ENCODE measurements at regions not wholly inside any gene's neighbourhood (a gene's known extent, or its start where the extent isn't known, plus 50 kb on each side); places are given as distances from the start of the nearest gene placed in this dataset.
A peak's percentile ranks its signal among the peaks of the same experiment; 100 is the strongest.

DNA sequence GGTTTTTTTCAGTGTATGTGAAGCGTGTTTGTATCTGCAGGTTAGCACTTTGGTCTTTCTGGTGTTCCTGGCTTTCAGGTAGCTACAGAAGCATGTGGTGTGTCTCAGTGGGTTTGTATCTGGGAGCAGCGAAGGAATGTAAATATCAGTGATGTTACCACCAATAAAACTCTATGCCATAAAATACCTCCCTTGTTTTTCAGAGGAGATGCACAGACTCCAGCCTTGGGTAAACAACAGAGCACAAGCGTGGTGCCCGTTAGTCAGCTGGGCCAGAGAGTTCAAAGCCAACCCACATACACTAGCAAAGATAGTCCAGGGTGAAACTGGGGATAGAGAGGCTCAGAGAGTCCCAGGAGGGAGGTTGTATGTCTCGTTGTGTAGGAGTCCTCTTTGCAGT, 393.8 kb downstream of the SMOC2 start:
- no peak overlapping the region; a peak in 2 of 22 replicates for H3K4me2 ChIP-seq
- no peak overlapping the region for H3K9ac ChIP-seq
- H3K4me1 ChIP-seq, result peaks cover 0 to 34% (median 25%) of the 10 kb centered on the region in 10 experiments; a peak in 14 of 20 replicates
- H3K27me3 ChIP-seq, result peaks cover 0 to 6% (median 0%) of the 10 kb centered on the region in 11 experiments; a peak in 2 of 22 replicates
- H4K20me1 ChIP-seq, result no peaks in the 10 kb centered on the region
- TF ChIP-seq Cebpa-rat (IDR thresholded peaks at IDR 0.05), result no peak
- no peak overlapping the region for H3K4me3 ChIP-seq
- no peak overlapping the region for H3K27ac ChIP-seq
- no peaks in the 10 kb centered on the region for H3K36me3 ChIP-seq
- peaks cover 0 to 1% (median 0%) of the 10 kb centered on the region in 11 experiments; a peak in 2 of 22 replicates for H3K9me3 ChIP-seq (replicated peaks in 1 of 11)

GRCh38 chr6:168834042-168834587, 393.1 kb downstream of the SMOC2 start:
- peaks cover 0 to 6% (median 0%) of the 10 kb centered on the region in 11 experiments; a peak in 2 of 22 replicates for H3K27me3 ChIP-seq
- H4K20me1 ChIP-seq, result no peaks in the 10 kb centered on the region
- H3K4me1 ChIP-seq, result peaks cover 0 to 28% (median 19%) of the 10 kb centered on the region in 10 experiments; a peak in 14 of 20 replicates
- no peak overlapping the region for H3K4me2 ChIP-seq
- H3K36me3 ChIP-seq, result no peaks in the 10 kb centered on the region
- H3K4me3 ChIP-seq, result no peak overlapping the region
- TF ChIP-seq Cebpa-rat (IDR thresholded peaks at IDR 0.05), result no peak
- no peak overlapping the region for H3K27ac ChIP-seq
- H3K9ac ChIP-seq, result no peak overlapping the region
- H3K9me3 ChIP-seq (replicated peaks in 1 of 11), result no peaks in the 10 kb centered on the region

GRCh38 chr6:168828800-168829199, 387.8 kb downstream of the SMOC2 start:
- Histone ChIP-seq H3K4me1 (peaks cover 0 to 17% (median 8%) of the 10 kb centered on the region in 10 experiments; a peak in 10 of 20 replicates), H3K9me3 (replicated peaks in 1 of 11) (no peaks in the 10 kb centered on the region; a peak in 1 of 22 replicates), H3K27ac (no peak overlapping the region), H4K20me1 (no peaks in the 10 kb centered on the region), H3K27me3 (peaks cover 0 to 6% (median 0%) of the 10 kb centered on the region in 11 experiments; a peak in 1 of 22 replicates), H3K36me3 (no peaks in the 10 kb centered on the region), H3K4me3 (no peak overlapping the region), H3K9ac (no peak overlapping the region), H3K4me2 (no peak overlapping the region)
- no peak for TF ChIP-seq Cebpa-rat (IDR thresholded peaks at IDR 0.05)

- no peaks in the 10 kb centered on the region; a peak in 1 of 22 replicates for H3K9me3 ChIP-seq (replicated peaks in 1 of 11)
- no peak for TF ChIP-seq Cebpa-rat (IDR thresholded peaks at IDR 0.05)
- peaks cover 0 to 17% (median 8%) of the 10 kb centered on the region in 10 experiments; a peak in 10 of 20 replicates for H3K4me1 ChIP-seq
- H3K27me3 ChIP-seq, result peaks cover 0 to 6% (median 0%) of the 10 kb centered on the region in 11 experiments; a peak in 1 of 22 replicates
- no peaks in the 10 kb centered on the region for H3K36me3 ChIP-seq
- H3K9ac ChIP-seq, result no peak overlapping the region
- H4K20me1 ChIP-seq, result no peaks in the 10 kb centered on the region
- H3K4me2 ChIP-seq, result no peak overlapping the region
- H3K4me3 ChIP-seq, result no peak overlapping the region
- no peak overlapping the region for H3K27ac ChIP-seq
These were observed 387.1 kb downstream of the SMOC2 start for GRCh38 chr6:168828035-168828434.

- H3K27ac ChIP-seq, result no peak overlapping the region
These were observed 386.5 kb downstream of the SMOC2 start for GRCh38 chr6:168827586-168827871.

DNA sequence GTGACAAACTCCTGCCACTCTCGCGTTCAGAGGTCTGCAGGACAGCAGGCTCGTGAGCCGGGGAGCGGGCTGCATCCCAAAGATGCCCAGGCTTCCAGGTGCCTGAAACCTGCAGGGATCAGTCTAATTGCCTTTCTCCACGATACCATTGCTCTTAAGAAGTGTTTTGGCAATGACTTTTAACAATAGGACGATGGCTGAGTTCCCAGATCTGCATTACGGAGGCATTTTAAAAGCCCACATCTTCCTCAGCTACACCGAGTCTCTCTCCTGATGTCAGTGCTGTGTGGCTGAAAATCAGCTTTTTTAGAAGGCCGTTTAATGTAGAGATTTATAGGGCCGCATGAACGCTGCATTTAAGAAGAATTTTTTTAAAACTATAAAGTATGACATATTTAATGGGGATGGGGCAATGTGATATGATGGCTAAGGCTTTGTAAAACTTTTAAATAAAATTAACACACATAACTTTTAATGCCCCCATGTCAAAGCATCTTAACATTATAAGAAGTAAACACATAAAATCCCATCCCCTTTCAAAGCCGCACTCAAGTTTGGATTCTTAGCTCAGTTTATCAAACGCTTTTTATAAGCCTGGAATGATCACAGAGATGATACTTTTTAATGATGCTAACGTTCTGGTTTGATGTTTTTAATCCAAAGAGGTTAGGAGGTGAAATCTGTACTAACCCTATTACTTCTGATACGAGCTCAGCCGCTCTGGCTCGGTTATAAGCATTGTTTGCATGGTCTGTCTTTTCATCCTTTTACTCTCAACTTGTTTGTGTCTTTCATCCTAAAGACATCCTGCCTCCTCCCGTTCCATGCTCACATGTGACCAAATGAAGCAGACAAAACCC, 386.0 kb downstream of the SMOC2 start:
- Histone ChIP-seq H3K27ac (no peak overlapping the region), H3K27me3 (peaks cover 0 to 6% (median 0%) of the 10 kb centered on the region in 11 experiments; a peak in 1 of 22 replicates), H3K4me2 (peak overlapping the region in 8 of 11 experiments; percentile 36 to 57 (median 46); a peak in 15 of 22 replicates), H4K20me1 (no peaks in the 10 kb centered on the region), H3K4me3 (no peak overlapping the region), H3K36me3 (no peaks in the 10 kb centered on the region), H3K4me1 (peaks cover 0 to 17% (median 8%) of the 10 kb centered on the region in 10 experiments; a peak in 10 of 20 replicates), H3K9ac (no peak overlapping the region), H3K9me3 (replicated peaks in 1 of 11) (no peaks in the 10 kb centered on the region; a peak in 1 of 22 replicates)
- no peak for TF ChIP-seq Cebpa-rat (IDR thresholded peaks at IDR 0.05)

More at GRCh38 chr6:168827586-168827871, 386.5 kb downstream of the SMOC2 start:
- TF ChIP-seq Cebpa-rat (IDR thresholded peaks at IDR 0.05), result no peak
- no peaks in the 10 kb centered on the region for H3K36me3 ChIP-seq
- H3K4me1 ChIP-seq, result peaks cover 0 to 17% (median 8%) of the 10 kb centered on the region in 10 experiments; a peak in 10 of 20 replicates
- H3K9me3 ChIP-seq (replicated peaks in 1 of 11), result no peaks in the 10 kb centered on the region; a peak in 1 of 22 replicates
- H3K27me3 ChIP-seq, result peaks cover 0 to 6% (median 0%) of the 10 kb centered on the region in 11 experiments; a peak in 1 of 22 replicates
- no peak overlapping the region for H3K4me3 ChIP-seq
- 0 out of 22 replicates have a peak overlapping the region, but pooled peaks of 1 of the 11 experiments have one; percentile 57 for H3K4me2 ChIP-seq
- no peak overlapping the region for H3K9ac ChIP-seq
- H4K20me1 ChIP-seq, result no peaks in the 10 kb centered on the region

DNA sequence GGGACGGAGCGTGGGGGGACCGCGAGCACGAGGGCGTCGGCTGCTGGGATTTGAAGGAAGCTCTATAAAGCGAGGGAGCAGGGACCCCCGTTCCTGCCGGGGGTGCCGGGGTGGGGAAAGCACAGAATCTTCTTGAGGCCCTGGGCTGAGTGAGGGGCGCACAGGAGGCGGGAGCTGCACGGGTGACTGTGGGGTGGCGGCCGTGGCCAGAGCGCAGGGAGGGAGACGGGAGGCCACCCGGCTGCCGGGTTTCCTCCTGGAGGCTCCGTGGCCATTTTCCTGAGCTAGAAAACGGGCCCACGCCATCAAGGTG, 385.1 kb downstream of the SMOC2 start:
- Histone ChIP-seq H3K4me2 (peak overlapping the region in 8 of 11 experiments; percentile 36 to 57 (median 46); a peak in 11 of 22 replicates), H3K36me3 (no peaks in the 10 kb centered on the region), H3K4me1 (peaks cover 0 to 17% (median 8%) of the 10 kb centered on the region in 10 experiments; a peak in 10 of 20 replicates), H3K27ac (no peak overlapping the region), H4K20me1 (no peaks in the 10 kb centered on the region), H3K9me3 (replicated peaks in 1 of 11) (no peaks in the 10 kb centered on the region; a peak in 1 of 22 replicates), H3K27me3 (peaks cover 0 to 6% (median 0%) of the 10 kb centered on the region in 11 experiments; a peak in 1 of 22 replicates), H3K9ac (no peak overlapping the region), H3K4me3 (no peak overlapping the region)
- TF ChIP-seq Cebpa-rat (IDR thresholded peaks at IDR 0.05), result no peak

GRCh38 chr6:168825226-168826077, 384.5 kb downstream of the SMOC2 start:
- H3K9me3 ChIP-seq (replicated peaks in 1 of 11), result no peaks in the 10 kb centered on the region; a peak in 1 of 22 replicates
- H4K20me1 ChIP-seq, result no peaks in the 10 kb centered on the region
- H3K27ac ChIP-seq, result no peak overlapping the region
- no peak overlapping the region for H3K4me2 ChIP-seq
- H3K4me3 ChIP-seq, result no peak overlapping the region
- no peak overlapping the region for H3K9ac ChIP-seq
- no peaks in the 10 kb centered on the region for H3K36me3 ChIP-seq
- peaks cover 0 to 6% (median 0%) of the 10 kb centered on the region in 11 experiments; a peak in 1 of 22 replicates for H3K27me3 ChIP-seq
- TF ChIP-seq Cebpa-rat (IDR thresholded peaks at IDR 0.05), result no peak
- H3K4me1 ChIP-seq, result peaks cover 0 to 17% (median 8%) of the 10 kb centered on the region in 10 experiments; a peak in 10 of 20 replicates

Measured in BLaER1 treated with 17β-estradiol and CSF1 and Interleukin-3, amounts not matched to agents 10 nM and 100 nM (cell line).